ENCODE measurements at regions not wholly inside any gene's neighbourhood (a gene's known extent, or its start where the extent isn't known, plus 50 kb on each side); places are given as distances from the start of the nearest gene placed in this dataset.

DNA sequence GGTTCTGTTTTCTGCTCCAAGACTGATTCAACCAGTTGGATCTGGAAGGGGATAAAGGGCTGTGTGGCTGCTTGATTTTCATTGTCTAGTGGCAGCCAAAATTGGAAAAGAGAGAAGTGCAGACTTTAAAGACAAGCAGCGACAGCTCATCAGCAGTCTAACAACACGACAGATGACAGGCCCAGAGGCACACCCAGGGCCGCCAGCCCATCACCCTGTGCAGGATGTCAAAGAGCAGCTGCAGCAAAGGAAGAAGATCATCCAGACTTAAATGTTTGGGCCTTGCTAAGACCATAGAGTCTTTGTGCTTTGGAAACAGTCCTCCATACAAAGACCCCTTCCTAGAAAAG is 421.0 kb upstream of the KLF12 start:
- no peak for TF ChIP-seq EZH2phosphoT487 (IDR thresholded peaks at IDR 0.05; ENCODE audit: low read depth, severe bottlenecking, unreplicated experiment)
- TF ChIP-seq, protein P1, sequence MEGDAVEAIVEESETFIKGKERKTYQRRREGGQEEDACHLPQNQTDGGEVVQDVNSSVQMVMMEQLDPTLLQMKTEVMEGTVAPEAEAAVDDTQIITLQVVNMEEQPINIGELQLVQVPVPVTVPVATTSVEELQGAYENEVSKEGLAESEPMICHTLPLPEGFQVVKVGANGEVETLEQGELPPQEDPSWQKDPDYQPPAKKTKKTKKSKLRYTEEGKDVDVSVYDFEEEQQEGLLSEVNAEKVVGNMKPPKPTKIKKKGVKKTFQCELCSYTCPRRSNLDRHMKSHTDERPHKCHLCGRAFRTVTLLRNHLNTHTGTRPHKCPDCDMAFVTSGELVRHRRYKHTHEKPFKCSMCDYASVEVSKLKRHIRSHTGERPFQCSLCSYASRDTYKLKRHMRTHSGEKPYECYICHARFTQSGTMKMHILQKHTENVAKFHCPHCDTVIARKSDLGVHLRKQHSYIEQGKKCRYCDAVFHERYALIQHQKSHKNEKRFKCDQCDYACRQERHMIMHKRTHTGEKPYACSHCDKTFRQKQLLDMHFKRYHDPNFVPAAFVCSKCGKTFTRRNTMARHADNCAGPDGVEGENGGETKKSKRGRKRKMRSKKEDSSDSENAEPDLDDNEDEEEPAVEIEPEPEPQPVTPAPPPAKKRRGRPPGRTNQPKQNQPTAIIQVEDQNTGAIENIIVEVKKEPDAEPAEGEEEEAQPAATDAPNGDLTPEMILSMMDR (IDR thresholded peaks at IDR 0.05; ENCODE audit: poor library complexity), result no peak
